ENCODE measurements at regions not wholly inside any gene's neighbourhood (a gene's known extent, or its start where the extent isn't known, plus 50 kb on each side); places are given as distances from the start of the nearest gene placed in this dataset.

GRCh38 chr9:93894691-93895079, 60.5 kb downstream of the BARX1 start:
- in situ Hi-C loops (cut with MboI) = no loop called here

GRCh38 chr9:93893899-93894690, 61.1 kb downstream of the BARX1 start:
- CTCF ChIA-PET (ENCODE audit: low intra/inter-chr PET ratio) = no interaction called here
- H3K27me3 ChIP-seq (ENCODE audit: control insufficient read depth in 2 of 2, insufficient read depth in 2 of 2, low read length in 2 of 2) = peaks cover 0 to 12% of the 10 kb centered on the region in 2 experiments; a peak in 2 of 5 replicates
- H3K4me3 ChIP-seq = no peak overlapping the region
- H3K9ac ChIP-seq (ENCODE audit: insufficient read depth in 1 of 2, low read depth in 2 of 2, low read length in 2 of 2) = no peak overlapping the region
- H3K9me1 ChIP-seq (ENCODE audit: control insufficient read depth, insufficient read depth, low read length) = no peaks in the 10 kb centered on the region
- no peaks in the 10 kb centered on the region; a peak in 1 of 5 replicates for H3K4me1 ChIP-seq (replicated peaks in 1 of 2; ENCODE audit: control insufficient read depth in 2 of 2, insufficient read depth in 2 of 2, low read length in 2 of 2)
- no peaks in the 10 kb centered on the region; the same call in 1 of the 2 replicates for H3K9me3 ChIP-seq (replicated peaks; ENCODE audit: control insufficient read depth, insufficient read depth, low read depth, low read length)
- intact Hi-C loops (cut with micrococcal nuclease) (no loop called here), in situ Hi-C loops (cut with MboI) (no loop called here)
- FAIRE-seq = no peak
- POLR2A ChIA-PET = interaction anchor here (0.7 kb wide), 1 partner anchor 210 kb away, joined by 3 read pairs; no protein-coding TSS in a partner anchor
- no peak overlapping the region for H3K27ac ChIP-seq (ENCODE audit: extremely low read depth, low read depth, low read length)
- DNase-seq (ENCODE audit: extremely low read depth in 1 of 4, low spot score in 3 of 4) = peak in 1 of 4 experiments; percentile 2
- H3K4me2 ChIP-seq (ENCODE audit: insufficient read depth, low read length) = no peak overlapping the region
- under 1% methylated on average over 15 of the region's 15 CpGs for WGBS (ENCODE audit: insufficient coverage, low coverage, missing lambda C conversion rate)
- no peak for ATAC-seq
- no TSS peak for BruUV-seq (replicated peaks)
- no peaks in the 10 kb centered on the region for H3K79me2 ChIP-seq (ENCODE audit: control insufficient read depth, insufficient read depth, low read length)
- no peak overlapping the region for H2AFZ ChIP-seq (ENCODE audit: low read depth, low read length)
- H4K20me1 ChIP-seq (replicated peaks; ENCODE audit: control insufficient read depth, insufficient read depth, low read length) = no peaks in the 10 kb centered on the region
- no peaks in the 10 kb centered on the region for H3K36me3 ChIP-seq (ENCODE audit: control insufficient read depth, insufficient read depth, low read length)
- no peak for TF ChIP-seq ZNF280A (IDR thresholded peaks at IDR 0.05; ENCODE audit: low read depth, partially characterized antibody)
- TF ChIP-seq GTF2F1 (IDR thresholded peaks at IDR 0.05; ENCODE audit: low read depth, low read length) = no peak
- TF ChIP-seq RUNX1 (IDR thresholded peaks at IDR 0.05; ENCODE audit: low read depth) = no peak
- no peak for TF ChIP-seq ZNF589 (CRISPR knock-in tag; IDR thresholded peaks at IDR 0.05; ENCODE audit: low read depth)
- no peak for TF ChIP-seq COPS2 (conservative IDR thresholded peaks at IDR 0.05)
- no peak for TF ChIP-seq HES1 (IDR thresholded peaks at IDR 0.05; ENCODE audit: low read depth)

More at GRCh38 chr9:93894691-93895079, 60.5 kb downstream of the BARX1 start:
- Histone ChIP-seq H3K9me3 (replicated peaks; ENCODE audit: control insufficient read depth, insufficient read depth, low read depth, low read length) (no peaks in the 10 kb centered on the region; the same call in 1 of the 2 replicates), H4K20me1 (replicated peaks; ENCODE audit: control insufficient read depth, insufficient read depth, low read length) (no peaks in the 10 kb centered on the region), H3K4me1 (replicated peaks in 1 of 2; ENCODE audit: control insufficient read depth in 2 of 2, insufficient read depth in 2 of 2, low read length in 2 of 2) (no peaks in the 10 kb centered on the region; a peak in 1 of 5 replicates), H3K9me1 (ENCODE audit: control insufficient read depth, insufficient read depth, low read length) (no peaks in the 10 kb centered on the region), H3K4me3 (no peak overlapping the region), H3K36me3 (ENCODE audit: control insufficient read depth, insufficient read depth, low read length) (no peaks in the 10 kb centered on the region), H3K27me3 (ENCODE audit: control insufficient read depth in 2 of 2, insufficient read depth in 2 of 2, low read length in 2 of 2) (peaks cover 0 to 13% of the 10 kb centered on the region in 2 experiments; a peak in 2 of 5 replicates), H2AFZ (ENCODE audit: low read depth, low read length) (no peak overlapping the region), H3K79me2 (ENCODE audit: control insufficient read depth, insufficient read depth, low read length) (no peaks in the 10 kb centered on the region), H3K9ac (ENCODE audit: insufficient read depth in 1 of 2, low read depth in 2 of 2, low read length in 2 of 2) (no peak overlapping the region), H3K4me2 (ENCODE audit: insufficient read depth, low read length) (no peak overlapping the region), H3K27ac (ENCODE audit: extremely low read depth, low read depth, low read length) (no peak overlapping the region)
- ChIA-PET CTCF (ENCODE audit: low intra/inter-chr PET ratio) (no interaction called here), POLR2A (no interaction called here)
- FAIRE-seq = no peak
- ATAC-seq = no peak
- intact Hi-C loops (cut with micrococcal nuclease) = no loop called here
- TF ChIP-seq SMARCA5 (IDR thresholded peaks at IDR 0.05) (no peak), HNRNPK (IDR thresholded peaks at IDR 0.05; ENCODE audit: low read depth, low read length, poor library complexity, severe bottlenecking) (no peak), ZNF644 (tag; IDR thresholded peaks at IDR 0.05; ENCODE audit: low read depth) (no peak), NCOA1 (IDR thresholded peaks at IDR 0.05; ENCODE audit: low read depth) (no peak), KDM2B (CRISPR knock-in tag; IDR thresholded peaks at IDR 0.05) (no peak), MCM3 (IDR thresholded peaks at IDR 0.05) (no peak), ERF (CRISPR knock-in tag; IDR thresholded peaks at IDR 0.05) (no peak), ZFX (CRISPR knock-in tag; IDR thresholded peaks at IDR 0.05) (no peak), NR4A1 (CRISPR knock-in tag; IDR thresholded peaks at IDR 0.05) (no peak), NR4A1 (tag; IDR thresholded peaks at IDR 0.05) (no peak), ZNF124 (CRISPR knock-in tag; IDR thresholded peaks at IDR 0.05) (no peak), POLR2A (conservative IDR thresholded peaks at IDR 0.05) (no peak), ESRRA (IDR thresholded peaks at IDR 0.05; ENCODE audit: borderline replicate concordance, low read depth) (no peak)
- no TSS peak for BruUV-seq (replicated peaks)
- WGBS (ENCODE audit: insufficient coverage, low coverage, missing lambda C conversion rate) = 2% methylated on average over 5 of the region's 6 CpGs
- no peak for DNase-seq (ENCODE audit: extremely low read depth in 1 of 4, low spot score in 3 of 4)
